ENCODE measurements at regions not wholly inside any gene's neighbourhood (a gene's known extent, or its start where the extent isn't known, plus 50 kb on each side); places are given as distances from the start of the nearest gene placed in this dataset.
"Not testable (repeated sequence)": the region's sequence is repeated elsewhere in the genome, so short reads cannot be mapped to it uniquely, and the experiment has no call there.

GRCh38 chr4:123183754-123184153, 212.8 kb upstream of the SPRY1 start:
- TF ChIP-seq, protein P1, sequence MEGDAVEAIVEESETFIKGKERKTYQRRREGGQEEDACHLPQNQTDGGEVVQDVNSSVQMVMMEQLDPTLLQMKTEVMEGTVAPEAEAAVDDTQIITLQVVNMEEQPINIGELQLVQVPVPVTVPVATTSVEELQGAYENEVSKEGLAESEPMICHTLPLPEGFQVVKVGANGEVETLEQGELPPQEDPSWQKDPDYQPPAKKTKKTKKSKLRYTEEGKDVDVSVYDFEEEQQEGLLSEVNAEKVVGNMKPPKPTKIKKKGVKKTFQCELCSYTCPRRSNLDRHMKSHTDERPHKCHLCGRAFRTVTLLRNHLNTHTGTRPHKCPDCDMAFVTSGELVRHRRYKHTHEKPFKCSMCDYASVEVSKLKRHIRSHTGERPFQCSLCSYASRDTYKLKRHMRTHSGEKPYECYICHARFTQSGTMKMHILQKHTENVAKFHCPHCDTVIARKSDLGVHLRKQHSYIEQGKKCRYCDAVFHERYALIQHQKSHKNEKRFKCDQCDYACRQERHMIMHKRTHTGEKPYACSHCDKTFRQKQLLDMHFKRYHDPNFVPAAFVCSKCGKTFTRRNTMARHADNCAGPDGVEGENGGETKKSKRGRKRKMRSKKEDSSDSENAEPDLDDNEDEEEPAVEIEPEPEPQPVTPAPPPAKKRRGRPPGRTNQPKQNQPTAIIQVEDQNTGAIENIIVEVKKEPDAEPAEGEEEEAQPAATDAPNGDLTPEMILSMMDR (IDR thresholded peaks at IDR 0.05) = not testable (repeated sequence)
- TF ChIP-seq ELF1 (IDR thresholded peaks at IDR 0.05); MXI1 (IDR thresholded peaks at IDR 0.05; ENCODE audit: low read depth, low read length); TAF1 (IDR thresholded peaks at IDR 0.05; ENCODE audit: borderline replicate concordance, low read depth, low read length); FOSL2 (IDR thresholded peaks at IDR 0.05; ENCODE audit: borderline replicate concordance, low read depth); MAX (IDR thresholded peaks at IDR 0.05; ENCODE audit: low read depth); TEAD4 (IDR thresholded peaks at IDR 0.05; ENCODE audit: borderline replicate concordance, insufficient read depth); FOXJ3 (CRISPR knock-in tag; IDR thresholded peaks at IDR 0.05); SIN3A (IDR thresholded peaks at IDR 0.05; ENCODE audit: borderline replicate concordance, low read depth, low read length); RFX5 (IDR thresholded peaks at IDR 0.05; ENCODE audit: low read length): not testable (repeated sequence)

All from SK-N-SH (cell line).